GM18870 (cell line): ENCODE measurements at regions not wholly inside any gene's neighbourhood (a gene's known extent, or its start where the extent isn't known, plus 50 kb on each side); places are given as distances from the start of the nearest gene placed in this dataset.

Experiments
- ATAC-seq: cut with Tn5 transposase; IDR thresholded peaks from one replicate; pipeline ENCODE4 v1.9.1; 2021; ENCODE audit warnings: moderate library complexity; ENCODE audit not compliant: unreplicated experiment

DNA sequence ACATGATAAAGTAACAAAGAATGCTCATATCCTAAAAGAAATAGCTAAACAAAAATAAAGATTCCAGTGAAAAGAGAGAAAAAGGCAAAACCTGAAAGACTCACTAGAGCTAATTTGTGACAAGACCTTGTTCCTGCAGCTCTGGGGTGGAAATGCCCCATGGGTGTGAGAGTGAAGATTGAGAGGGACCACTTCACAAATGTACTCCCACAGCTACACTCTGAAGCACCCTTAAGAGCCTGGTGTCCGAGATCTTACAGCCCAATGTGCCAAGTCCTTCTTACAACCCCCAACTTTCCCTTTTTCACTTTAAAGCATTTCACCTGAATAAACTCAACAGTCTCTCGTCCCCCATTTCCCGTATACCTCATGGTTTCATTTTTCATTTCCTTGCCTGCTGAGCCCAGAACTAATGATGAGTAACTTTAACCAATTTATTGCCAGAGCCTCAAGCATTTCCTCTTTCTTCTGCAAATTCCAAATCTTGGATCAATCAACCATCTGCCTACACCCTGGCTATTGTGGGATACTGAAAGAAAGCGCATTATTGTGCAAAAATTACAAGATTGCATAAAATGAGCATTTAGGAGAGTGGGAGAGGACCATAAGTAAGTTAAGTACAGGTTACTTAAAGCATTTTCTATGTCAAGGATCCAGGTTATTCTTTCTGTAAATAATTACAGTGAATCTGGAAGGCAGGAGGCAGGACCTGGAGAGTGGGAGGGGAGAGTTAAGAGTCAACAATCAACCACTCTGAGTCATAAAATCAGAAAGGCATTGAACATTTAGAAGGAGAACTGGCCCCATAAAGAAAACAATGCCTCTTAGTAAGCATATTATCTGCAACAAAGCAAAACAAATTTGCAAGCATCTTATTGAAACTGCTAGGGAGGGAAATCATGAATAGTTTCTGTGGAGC lies 804.4 kb upstream of the CELF4 start:
- no peak for ATAC-seq

- ATAC-seq: no peak
Observed at GRCh38 chr18:38368886-38369285, 803.3 kb upstream of the CELF4 start.

- no peak for ATAC-seq
Observed at GRCh38 chr18:38368246-38368645, 802.6 kb upstream of the CELF4 start.

GRCh38 chr18:38367473-38367872 lies 801.9 kb upstream of the CELF4 start:
- no peak for ATAC-seq

DNA sequence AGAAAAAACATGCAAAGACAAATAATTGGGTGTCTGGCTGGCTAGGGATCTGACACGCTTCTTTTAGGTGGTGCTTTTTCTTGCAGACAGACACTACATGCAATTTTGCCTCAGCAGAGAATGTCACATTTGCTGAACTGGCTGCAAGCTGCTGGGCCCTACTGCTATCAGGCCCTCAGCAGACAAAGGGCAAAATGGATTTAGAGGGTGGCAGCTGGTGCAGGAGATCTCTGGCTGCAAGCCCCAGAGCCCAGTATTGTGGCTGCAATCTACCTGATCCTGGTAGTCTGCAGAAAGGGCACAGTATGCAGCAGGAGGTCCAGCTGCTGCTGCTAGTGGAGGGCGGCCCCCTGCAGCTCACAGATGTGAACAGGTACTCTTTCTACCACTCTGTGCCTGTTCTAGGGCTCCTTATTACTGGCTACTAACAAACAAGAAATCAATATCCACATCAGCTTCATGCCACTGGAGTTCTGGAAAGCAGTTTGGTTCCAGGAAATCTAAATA lies 796.7 kb upstream of the CELF4 start:
- no peak for ATAC-seq

DNA sequence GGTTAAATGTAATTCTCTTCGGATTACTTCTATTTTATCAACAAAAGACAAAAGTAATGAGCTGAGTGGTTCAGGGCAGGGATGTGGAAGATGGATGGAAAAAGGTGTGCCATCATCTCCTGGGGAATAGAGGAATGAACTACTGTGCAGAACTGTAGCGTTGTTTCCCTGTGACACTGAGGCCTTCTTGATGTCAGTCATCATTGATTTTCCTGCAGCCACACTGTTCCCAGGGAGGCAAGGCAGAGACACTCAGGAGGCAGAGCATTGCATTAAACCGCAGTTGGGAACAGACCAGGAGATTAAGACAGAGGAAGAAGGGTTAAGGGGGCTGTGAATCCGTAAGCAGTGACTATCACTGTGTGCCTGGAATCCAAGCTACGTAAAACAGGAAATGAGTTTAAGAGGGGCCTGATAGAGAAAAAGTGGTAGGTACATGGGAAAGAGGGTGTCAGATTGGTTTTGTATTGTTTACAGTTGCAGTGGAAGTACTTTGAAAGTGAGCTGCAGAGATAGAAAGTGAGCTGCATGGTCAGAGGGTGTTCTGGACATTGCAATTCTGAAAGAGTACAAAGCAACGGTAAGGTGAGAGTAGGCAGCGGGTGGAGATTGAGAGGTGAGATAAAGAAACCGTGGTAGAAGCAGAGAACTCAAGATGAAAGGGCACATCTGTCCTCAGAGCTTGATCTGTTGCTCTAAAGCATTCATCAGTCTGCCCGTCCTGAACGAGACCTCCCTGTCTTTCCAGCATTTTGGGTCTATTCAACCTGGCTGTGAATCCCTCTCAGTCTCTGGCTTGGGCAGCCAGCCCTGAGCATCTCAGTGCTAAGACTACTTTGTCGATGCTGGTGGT lies 793.4 kb upstream of the CELF4 start:
- no peak for ATAC-seq

GRCh38 chr18:38353149-38353548 lies 787.6 kb upstream of the CELF4 start:
- ATAC-seq: no peak

GRCh38 chr18:38350141-38350540 lies 784.5 kb upstream of the CELF4 start:
- no peak for ATAC-seq

- no peak for ATAC-seq
Observed at GRCh38 chr18:38330573-38330972, 765.0 kb upstream of the CELF4 start.

DNA sequence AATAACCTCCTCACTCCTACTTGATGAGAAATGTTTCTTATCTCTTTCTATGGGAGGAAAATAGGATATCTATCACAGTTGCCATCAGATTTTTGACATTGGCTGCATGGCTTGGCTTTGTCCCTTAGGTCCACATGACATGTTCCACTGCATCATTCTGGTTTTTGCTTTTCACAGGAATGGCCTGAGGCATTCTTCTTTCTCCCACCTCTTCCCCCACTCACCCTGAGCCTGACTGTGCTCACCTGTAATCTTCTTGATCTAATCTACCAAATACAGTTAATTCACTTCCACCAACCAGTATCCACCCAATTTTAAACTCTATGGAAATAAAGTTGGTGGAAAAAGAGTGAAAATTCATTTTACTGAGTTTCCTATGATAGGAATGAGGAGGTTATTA lies 763.5 kb upstream of the CELF4 start:
- ATAC-seq: no peak

- no peak for ATAC-seq
Observed at GRCh38 chr18:38322206-38322605, 756.6 kb upstream of the CELF4 start.

DNA sequence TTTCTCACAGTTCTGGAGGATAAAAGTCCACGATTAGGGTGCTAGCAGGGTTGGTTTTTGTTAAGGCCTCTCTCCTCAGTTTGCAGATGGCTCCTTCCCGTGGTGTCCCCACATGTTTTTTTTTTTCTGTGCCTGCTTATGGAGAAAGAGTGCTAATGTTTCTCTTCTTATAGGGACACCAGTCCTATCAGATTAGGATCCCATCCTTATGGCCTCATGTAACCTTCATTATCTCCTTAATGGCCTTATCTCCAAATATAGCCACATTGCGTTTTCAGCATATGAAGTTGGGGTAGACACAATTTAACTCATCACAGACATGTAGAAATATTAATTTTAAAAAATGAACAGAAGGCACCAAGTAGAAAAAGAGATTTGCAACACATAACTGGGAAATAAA lies 755.7 kb upstream of the CELF4 start:
- ATAC-seq: no peak

GRCh38 chr18:38318416-38318815 lies 752.8 kb upstream of the CELF4 start:
- no peak for ATAC-seq

DNA sequence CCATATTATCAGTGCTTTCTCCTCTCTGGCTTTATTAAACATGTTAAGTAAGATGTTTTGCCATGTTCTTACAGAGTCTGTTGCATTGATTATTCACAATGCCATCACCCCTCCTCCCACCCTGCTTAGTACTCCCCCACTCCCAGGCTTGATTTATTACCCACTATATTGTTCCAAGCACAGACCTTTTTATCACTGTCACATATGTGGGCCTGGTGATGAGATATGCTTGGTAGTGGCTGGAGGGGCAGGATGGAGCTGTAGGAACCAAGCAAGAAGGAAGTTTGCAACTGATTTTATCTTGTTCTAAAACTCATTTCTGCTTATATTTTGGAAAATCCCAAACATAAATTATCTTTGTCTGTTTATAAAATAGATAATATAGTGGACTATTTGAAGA lies 748.2 kb upstream of the CELF4 start:
- ATAC-seq: no peak

DNA sequence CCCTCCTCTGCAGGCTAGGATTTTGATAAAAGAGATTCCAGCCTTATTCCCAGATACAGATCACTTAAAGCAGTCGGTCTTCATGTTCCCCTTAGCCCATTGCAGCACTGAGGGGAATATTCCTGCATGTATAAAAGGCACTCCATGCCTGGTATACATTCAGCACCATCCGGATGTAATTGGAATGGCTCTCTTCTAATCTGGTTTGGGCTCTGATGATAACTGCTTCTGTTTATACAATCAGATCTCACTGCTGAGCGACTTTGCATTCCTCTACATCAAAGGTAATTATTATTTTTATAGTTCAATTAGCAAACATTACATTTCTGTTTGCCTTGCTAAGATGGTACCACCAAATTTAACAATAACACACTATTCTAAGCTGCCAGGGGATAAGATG lies 746.9 kb upstream of the CELF4 start:
- no peak for ATAC-seq

DNA sequence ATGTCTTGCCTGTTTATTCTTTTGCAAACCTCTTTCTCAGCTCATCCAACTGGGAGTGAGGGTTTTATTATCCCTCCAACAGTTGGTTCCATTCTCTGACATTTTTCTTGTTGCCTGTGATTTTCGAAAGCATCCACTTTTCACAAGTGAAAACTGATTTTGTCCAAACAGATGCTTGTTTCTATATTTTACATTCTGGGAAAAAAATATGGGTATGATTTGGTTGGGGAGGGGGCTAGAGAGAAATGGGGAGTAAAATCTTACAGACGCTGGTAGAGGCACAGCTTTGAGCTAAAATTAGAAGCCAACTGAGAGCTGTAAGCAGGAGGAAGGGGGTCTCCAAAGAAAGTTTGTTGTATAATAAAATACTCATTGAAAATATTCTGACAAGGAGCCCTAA lies 745.3 kb upstream of the CELF4 start:
- no peak for ATAC-seq

- ATAC-seq: no peak
Observed at GRCh38 chr18:38307914-38308313, 742.3 kb upstream of the CELF4 start.

- ATAC-seq: no peak
Observed at GRCh38 chr18:38305961-38306360, 740.4 kb upstream of the CELF4 start.

GRCh38 chr18:38301621-38302020 lies 736.0 kb upstream of the CELF4 start:
- ATAC-seq: no peak

- ATAC-seq: no peak
Observed at GRCh38 chr18:38297910-38298309, 732.3 kb upstream of the CELF4 start.

DNA sequence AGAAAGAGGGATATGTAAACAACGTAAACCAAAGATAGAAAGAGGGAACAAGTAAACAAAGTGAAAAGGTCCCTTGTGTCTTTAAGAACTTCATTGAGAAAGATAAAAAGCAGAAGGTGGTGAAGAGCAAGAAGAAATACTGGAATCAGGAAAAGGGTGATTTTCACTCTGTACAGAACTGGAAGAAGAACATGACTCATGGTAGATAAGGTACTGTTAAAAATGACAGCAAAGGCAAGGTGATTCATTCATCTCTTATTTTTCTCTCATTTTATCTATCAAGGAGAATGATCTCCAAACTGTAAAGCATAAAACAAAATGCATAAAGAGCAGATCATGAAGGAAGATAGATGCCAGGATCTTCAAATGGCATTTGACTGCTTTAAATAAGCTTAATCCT lies 724.6 kb upstream of the CELF4 start:
- no peak for ATAC-seq

GRCh38 chr18:38284972-38285371 lies 719.4 kb upstream of the CELF4 start:
- no peak for ATAC-seq
